ENCODE measurements at regions not wholly inside any gene's neighbourhood (a gene's known extent, or its start where the extent isn't known, plus 50 kb on each side); places are given as distances from the start of the nearest gene placed in this dataset.

DNA sequence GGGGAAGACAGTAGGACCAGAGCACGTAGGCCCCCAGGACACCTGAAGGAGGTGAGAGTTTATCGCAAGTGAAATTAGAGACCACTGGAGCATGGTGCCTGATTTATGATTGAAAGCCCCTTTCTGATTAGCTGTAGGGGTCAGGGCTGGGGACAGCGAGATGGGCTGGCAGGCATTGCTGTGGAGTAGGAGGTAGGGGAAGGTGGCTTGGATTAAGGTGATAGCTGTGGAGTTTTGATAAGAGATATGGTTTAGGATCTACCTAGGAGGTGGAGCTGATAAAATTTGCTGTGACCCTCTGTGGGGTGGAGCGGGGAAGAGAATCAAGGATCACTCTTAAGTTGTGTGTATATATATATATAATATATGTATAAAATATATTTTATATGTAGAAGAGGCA is 157.5 kb downstream of the CD8B2 start:
- TF ChIP-seq, protein P1, sequence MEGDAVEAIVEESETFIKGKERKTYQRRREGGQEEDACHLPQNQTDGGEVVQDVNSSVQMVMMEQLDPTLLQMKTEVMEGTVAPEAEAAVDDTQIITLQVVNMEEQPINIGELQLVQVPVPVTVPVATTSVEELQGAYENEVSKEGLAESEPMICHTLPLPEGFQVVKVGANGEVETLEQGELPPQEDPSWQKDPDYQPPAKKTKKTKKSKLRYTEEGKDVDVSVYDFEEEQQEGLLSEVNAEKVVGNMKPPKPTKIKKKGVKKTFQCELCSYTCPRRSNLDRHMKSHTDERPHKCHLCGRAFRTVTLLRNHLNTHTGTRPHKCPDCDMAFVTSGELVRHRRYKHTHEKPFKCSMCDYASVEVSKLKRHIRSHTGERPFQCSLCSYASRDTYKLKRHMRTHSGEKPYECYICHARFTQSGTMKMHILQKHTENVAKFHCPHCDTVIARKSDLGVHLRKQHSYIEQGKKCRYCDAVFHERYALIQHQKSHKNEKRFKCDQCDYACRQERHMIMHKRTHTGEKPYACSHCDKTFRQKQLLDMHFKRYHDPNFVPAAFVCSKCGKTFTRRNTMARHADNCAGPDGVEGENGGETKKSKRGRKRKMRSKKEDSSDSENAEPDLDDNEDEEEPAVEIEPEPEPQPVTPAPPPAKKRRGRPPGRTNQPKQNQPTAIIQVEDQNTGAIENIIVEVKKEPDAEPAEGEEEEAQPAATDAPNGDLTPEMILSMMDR (IDR thresholded peaks at IDR 0.05): no peak
- TF ChIP-seq EP300 (IDR thresholded peaks at IDR 0.05) (no peak), POLR2AphosphoS5 (IDR thresholded peaks at IDR 0.05) (no peak)

Data from gastroesophageal sphincter (tissue), 3 donors.